HepG2 (cell line): ENCODE measurements at regions not wholly inside any gene's neighbourhood (a gene's known extent, or its start where the extent isn't known, plus 50 kb on each side); places are given as distances from the start of the nearest gene placed in this dataset.

ENCODE experiments used
- CBX5 ChIP-seq: sonication (generic); formaldehyde crosslinking; IDR thresholded peaks from 2 replicates; pipeline ENCODE4 v1.4.0; 2020; ENCODE audit warnings: missing genetic modification reagents, borderline replicate concordance
- CHCHD3 ChIP-seq: sonication (generic); formaldehyde crosslinking; IDR thresholded peaks from 2 replicates; pipeline ENCODE4 v1.8.0; 2022; ENCODE audit warnings: mild to moderate bottlenecking, missing genetic modification reagents, moderate library complexity
- FOXP4 ChIP-seq: sonication (generic); formaldehyde crosslinking; IDR thresholded peaks from 2 replicates; pipeline ENCODE4 v1.4.0; 2020; ENCODE audit warnings: missing genetic modification reagents
- HOXD1 ChIP-seq: sonication (generic); formaldehyde crosslinking; IDR thresholded peaks from 2 replicates; pipeline ENCODE4 v1.5.0; 2020; ENCODE audit warnings: missing genetic modification reagents
- JDP2 ChIP-seq: sonication (generic); formaldehyde crosslinking; IDR thresholded peaks from 2 replicates; pipeline ENCODE4 v1.8.1; 2022; ENCODE audit warnings: missing genetic modification reagents, borderline replicate concordance
- JUN ChIP-seq: sonication (generic); formaldehyde crosslinking; IDR thresholded peaks from 2 replicates; pipeline ENCODE4 v1.4.0; 2020; ENCODE audit warnings: mild to moderate bottlenecking, missing genetic modification reagents
- KLF9 ChIP-seq: IDR thresholded peaks from 2 replicates; pipeline ENCODE4 v1.6.1; 2016; ENCODE audit warnings: low read depth
- NR2F2 ChIP-seq: IDR thresholded peaks from 2 replicates; pipeline ENCODE4 v1.6.1; 2012; ENCODE audit warnings: low read depth, inconsistent platforms, borderline replicate concordance
- PHF21A ChIP-seq: sonication (generic); formaldehyde crosslinking; IDR thresholded peaks from 2 replicates; pipeline ENCODE4 v1.5.0; 2020; ENCODE audit warnings: mild to moderate bottlenecking, missing genetic modification reagents
- PLRG1 ChIP-seq: fragments of 450-650 bp; conservative IDR thresholded peaks from 2 replicates; pipeline ENCODE4 v1.6.1; 2016
- TCF12 ChIP-seq, 2 experiments: fragments of 450-650 bp in 1 of 2; sonication (generic) in 1 of 2; formaldehyde crosslinking in 1 of 2; IDR thresholded peaks; 2 replicates each; pipeline versions ENCODE4 v1.6.1 to v1.8.0; 2017 to 2022; ENCODE audit warnings: antibody characterized with exemption in 1 of 2, mild to moderate bottlenecking in 1 of 2, missing genetic modification reagents in 1 of 2, moderate library complexity in 1 of 2
- U2AF1 ChIP-seq: fragments of 200-400 bp; formaldehyde crosslinking; optimal IDR thresholded peaks from 2 replicates; pipeline ENCODE3; 2017; ENCODE audit warnings: mild to moderate bottlenecking, low read depth, low read length
- ZBTB1 ChIP-seq: sonication (generic); formaldehyde crosslinking; IDR thresholded peaks from 2 replicates; pipeline ENCODE4 v1.4.0; 2020; ENCODE audit warnings: missing genetic modification reagents, borderline replicate concordance
- ZFP1 ChIP-seq: IDR thresholded peaks from 2 replicates; pipeline ENCODE4 v1.6.1; 2016
- ZFYVE20 ChIP-seq: sonication (generic); formaldehyde crosslinking; IDR thresholded peaks from 2 replicates; pipeline ENCODE4 v1.8.0; 2023; ENCODE audit warnings: low read depth, mild to moderate bottlenecking, moderate library complexity, missing genetic modification reagents, borderline replicate concordance
- ZNF160 ChIP-seq: sonication (generic); formaldehyde crosslinking; IDR thresholded peaks from 2 replicates; pipeline ENCODE4 v1.8.0; 2022; ENCODE audit warnings: mild to moderate bottlenecking, inconsistent platforms, missing genetic modification reagents
- ZNF256 ChIP-seq: sonication (generic); formaldehyde crosslinking; conservative IDR thresholded peaks from 2 replicates; pipeline ENCODE4 v1.4.0; 2020; ENCODE audit warnings: missing genetic modification reagents
- ZNF446 ChIP-seq: sonication (generic); formaldehyde crosslinking; IDR thresholded peaks from 2 replicates; pipeline ENCODE4 v1.5.0; 2020; ENCODE audit warnings: mild to moderate bottlenecking, missing genetic modification reagents
- ZSCAN5A ChIP-seq: sonication (generic); formaldehyde crosslinking; IDR thresholded peaks from 2 replicates; pipeline ENCODE4 v1.8.0; 2022; ENCODE audit warnings: mild to moderate bottlenecking, missing genetic modification reagents, borderline replicate concordance
- TF ChIP-seq, protein P1 (sequence below): sonication (generic); formaldehyde crosslinking; IDR thresholded peaks from 2 replicates; pipeline ENCODE4 v1.4.0; 2020; ENCODE audit warnings: mild to moderate bottlenecking, low read depth, missing genetic modification reagents
- TF ChIP-seq, protein P2 (sequence below): sonication (generic); formaldehyde crosslinking; IDR thresholded peaks from 2 replicates; pipeline ENCODE4 v1.4.0; 2020; ENCODE audit warnings: missing genetic modification reagents
- TF ChIP-seq, protein P3 (sequence below): fragments of 450-650 bp; IDR thresholded peaks from 2 replicates; pipeline ENCODE4 v1.6.1; 2017

GRCh38 chr2:238528953-238529781 lies 102.4 kb downstream of the ASB1 start (continued):
- TF ChIP-seq PHF21A (CRISPR knock-in tag) (peak; percentile 59; the same call in 1 of the 2 replicates), ZFP1 (CRISPR knock-in tag) (no peak), FOXP4 (peak; percentile 63), ZNF446 (no peak), ZNF256 (no peak), ZNF160 (CRISPR knock-in tag) (no peak), ZBTB1 (CRISPR knock-in tag) (no peak), KLF9 (CRISPR knock-in tag) (no peak), ZFYVE20 (CRISPR knock-in tag) (no peak), JUN (CRISPR knock-in tag) (peak; percentile 62; the same call in 1 of the 2 replicates), NR2F2 (no peak), U2AF1 (no peak), HOXD1 (CRISPR knock-in tag) (no peak), ZSCAN5A (CRISPR knock-in tag) (no peak), PLRG1 (no peak), CHCHD3 (CRISPR knock-in tag) (no peak), CBX5 (peak; percentile 54; the same call in 1 of the 2 replicates), TCF12 (IDR thresholded peaks at IDR 0.05) (no peak), TCF12 (CRISPR knock-in tag; IDR thresholded peaks at IDR 0.05) (no peak), JDP2 (CRISPR knock-in tag) (no peak)
- TF ChIP-seq, protein P1, sequence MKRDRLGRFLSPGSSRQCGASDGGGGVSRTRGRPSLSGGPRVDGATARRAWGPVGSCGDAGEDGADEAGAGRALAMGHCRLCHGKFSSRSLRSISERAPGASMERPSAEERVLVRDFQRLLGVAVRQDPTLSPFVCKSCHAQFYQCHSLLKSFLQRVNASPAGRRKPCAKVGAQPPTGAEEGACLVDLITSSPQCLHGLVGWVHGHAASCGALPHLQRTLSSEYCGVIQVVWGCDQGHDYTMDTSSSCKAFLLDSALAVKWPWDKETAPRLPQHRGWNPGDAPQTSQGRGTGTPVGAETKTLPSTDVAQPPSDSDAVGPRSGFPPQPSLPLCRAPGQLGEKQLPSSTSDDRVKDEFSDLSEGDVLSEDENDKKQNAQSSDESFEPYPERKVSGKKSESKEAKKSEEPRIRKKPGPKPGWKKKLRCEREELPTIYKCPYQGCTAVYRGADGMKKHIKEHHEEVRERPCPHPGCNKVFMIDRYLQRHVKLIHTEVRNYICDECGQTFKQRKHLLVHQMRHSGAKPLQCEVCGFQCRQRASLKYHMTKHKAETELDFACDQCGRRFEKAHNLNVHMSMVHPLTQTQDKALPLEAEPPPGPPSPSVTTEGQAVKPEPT (CRISPR knock-in tag): no peak
- TF ChIP-seq, protein P2, sequence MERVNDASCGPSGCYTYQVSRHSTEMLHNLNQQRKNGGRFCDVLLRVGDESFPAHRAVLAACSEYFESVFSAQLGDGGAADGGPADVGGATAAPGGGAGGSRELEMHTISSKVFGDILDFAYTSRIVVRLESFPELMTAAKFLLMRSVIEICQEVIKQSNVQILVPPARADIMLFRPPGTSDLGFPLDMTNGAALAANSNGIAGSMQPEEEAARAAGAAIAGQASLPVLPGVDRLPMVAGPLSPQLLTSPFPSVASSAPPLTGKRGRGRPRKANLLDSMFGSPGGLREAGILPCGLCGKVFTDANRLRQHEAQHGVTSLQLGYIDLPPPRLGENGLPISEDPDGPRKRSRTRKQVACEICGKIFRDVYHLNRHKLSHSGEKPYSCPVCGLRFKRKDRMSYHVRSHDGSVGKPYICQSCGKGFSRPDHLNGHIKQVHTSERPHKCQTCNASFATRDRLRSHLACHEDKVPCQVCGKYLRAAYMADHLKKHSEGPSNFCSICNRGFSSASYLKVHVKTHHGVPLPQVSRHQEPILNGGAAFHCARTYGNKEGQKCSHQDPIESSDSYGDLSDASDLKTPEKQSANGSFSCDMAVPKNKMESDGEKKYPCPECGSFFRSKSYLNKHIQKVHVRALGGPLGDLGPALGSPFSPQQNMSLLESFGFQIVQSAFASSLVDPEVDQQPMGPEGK (CRISPR knock-in tag): no peak
- TF ChIP-seq, protein P3, sequence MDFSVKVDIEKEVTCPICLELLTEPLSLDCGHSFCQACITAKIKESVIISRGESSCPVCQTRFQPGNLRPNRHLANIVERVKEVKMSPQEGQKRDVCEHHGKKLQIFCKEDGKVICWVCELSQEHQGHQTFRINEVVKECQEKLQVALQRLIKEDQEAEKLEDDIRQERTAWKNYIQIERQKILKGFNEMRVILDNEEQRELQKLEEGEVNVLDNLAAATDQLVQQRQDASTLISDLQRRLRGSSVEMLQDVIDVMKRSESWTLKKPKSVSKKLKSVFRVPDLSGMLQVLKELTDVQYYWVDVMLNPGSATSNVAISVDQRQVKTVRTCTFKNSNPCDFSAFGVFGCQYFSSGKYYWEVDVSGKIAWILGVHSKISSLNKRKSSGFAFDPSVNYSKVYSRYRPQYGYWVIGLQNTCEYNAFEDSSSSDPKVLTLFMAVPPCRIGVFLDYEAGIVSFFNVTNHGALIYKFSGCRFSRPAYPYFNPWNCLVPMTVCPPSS: no peak
